Myocyte (in vitro differentiated cells): ENCODE measurements at regions not wholly inside any gene's neighbourhood (a gene's known extent, or its start where the extent isn't known, plus 50 kb on each side); places are given as distances from the start of the nearest gene placed in this dataset.
A peak's percentile ranks its signal among the peaks of the same experiment; 100 is the strongest.
"Not testable (repeated sequence)": the region's sequence is repeated elsewhere in the genome, so short reads cannot be mapped to it uniquely, and the experiment has no call there.

Source experiments
- DNase-seq: peaks from one replicate; pipeline ENCODE4 v3.0.0-alpha.2; 2012; ENCODE audit warnings: low read depth

DNA sequence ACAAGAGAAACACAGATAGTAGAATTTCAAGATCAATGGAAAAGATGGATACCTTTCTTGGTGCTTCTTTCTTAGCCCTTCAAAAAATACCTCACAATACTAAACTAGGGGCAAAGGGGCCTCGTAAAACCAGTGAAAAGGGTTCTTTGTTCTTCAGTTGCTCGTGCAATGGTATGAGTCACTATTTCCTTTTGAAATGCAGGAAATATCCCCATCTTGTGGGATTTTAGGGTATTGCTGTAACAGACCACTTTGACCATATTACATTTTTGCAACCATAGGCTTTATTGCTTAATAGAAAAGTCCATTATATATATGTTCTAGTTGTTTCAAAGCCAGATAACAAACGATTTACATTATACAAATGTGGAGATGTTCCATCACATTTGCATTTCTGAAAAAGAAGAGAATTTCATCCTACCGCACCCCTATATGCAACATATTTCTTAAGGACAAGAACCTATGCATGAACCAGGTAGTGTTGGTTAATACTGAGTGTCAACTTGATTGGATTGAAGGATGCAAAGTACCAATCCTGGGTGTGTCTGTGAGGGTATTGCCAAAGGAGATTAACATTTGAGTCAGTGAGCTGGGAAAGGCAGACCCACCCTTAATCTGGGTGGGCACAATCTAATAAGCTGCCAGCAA is 88.6 kb upstream of the PKN2 start:
- no peak for DNase-seq

DNA sequence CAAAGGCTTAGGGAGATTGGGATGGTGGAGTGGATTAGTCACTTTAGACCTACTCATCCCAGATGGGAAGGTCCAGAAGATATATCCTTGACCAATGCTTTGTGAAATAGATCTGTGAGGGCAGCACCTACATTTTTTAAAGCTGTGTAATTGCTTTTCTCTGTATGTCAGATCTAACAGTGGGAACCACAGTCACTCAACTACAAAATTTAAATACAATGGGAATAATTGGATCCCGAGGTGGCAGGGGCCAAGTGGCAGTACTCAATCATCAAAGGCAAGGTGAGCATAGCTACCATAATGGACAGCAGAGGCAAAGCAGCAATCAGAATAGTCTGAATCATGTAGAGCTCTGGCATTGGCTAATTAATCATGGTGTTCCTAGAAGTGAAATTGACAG is 86.1 kb upstream of the PKN2 start:
- DNase-seq: not testable (repeated sequence)

- peak; percentile 25 for DNase-seq
Measured at GRCh38 chr1:88608139-88608943, 75.7 kb upstream of the PKN2 start.

DNA sequence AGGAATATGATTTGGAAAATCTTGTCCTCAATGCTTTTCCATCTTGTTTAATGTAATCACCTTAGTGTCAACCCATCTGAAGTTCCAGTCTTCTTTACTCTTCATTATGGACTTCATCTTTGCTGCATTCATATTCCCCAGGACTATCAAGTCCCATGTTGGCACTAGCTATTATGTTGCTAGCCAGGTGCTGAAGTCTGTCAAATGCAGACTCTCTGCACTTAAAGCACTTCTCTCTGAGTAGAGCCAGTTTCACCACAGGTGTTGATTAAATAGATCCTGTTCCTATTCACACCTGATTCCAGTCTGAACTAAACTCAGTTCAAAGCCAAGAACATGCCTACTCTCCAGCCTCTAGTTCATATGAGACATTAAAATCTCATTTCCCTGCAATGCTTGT is 75.0 kb upstream of the PKN2 start:
- DNase-seq: peak; percentile 13

DNA sequence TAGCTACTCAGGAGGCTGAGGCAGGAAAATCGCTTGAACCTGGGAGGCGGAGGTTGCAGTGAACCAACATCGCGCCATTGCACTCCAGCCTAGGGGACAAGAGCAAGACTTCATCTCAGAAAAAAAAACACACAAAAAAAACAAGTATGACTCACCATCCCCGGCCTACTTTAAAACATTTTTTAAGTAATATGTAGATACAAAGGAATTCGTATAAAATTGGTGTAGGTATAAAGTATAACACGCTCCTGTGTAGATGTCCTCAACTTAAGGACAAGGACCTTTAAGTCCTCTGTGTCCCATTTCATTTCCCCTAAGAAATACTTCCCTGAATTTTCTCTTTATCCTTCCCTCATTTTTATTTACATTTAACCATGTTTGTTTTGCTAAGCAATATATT is 73.4 kb upstream of the PKN2 start:
- DNase-seq: no peak

DNA sequence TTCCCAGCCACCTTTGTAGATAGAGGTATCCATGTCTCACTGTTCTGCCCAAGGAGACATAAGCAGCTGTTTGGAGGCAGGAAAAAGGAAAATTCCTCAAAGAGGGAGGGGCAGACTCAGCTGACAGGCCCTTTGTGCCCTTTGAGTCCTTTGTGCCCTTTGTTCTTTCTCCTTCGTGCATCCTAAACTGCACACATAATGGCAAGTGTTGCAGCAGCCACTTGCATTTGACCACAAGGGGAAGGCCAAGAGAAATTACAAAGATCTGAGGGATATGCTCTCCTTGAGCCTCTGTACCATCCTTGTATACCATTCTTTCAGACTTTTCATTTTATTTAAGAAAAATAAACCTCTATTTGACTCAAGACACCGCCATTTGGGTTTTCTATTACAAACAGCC is 71.8 kb upstream of the PKN2 start:
- no peak for DNase-seq

DNA sequence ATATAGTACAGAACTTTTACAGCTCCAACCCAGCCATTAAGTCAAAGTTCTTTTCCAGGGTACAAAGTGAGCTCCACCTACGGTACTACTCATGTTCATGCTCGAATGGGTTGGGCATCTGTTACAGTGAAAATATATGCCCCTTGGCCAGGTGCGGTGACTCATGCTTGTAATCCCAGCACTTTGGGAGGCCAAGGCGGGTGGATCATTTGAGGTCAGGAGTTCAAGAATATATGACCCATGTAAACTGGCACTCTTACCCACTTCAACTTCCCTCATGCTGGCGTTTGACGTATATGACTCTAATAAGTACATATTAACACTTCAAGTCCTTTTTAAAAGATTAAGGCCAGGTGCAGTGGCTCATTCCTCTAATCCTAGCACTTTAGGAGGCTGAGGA is 71.3 kb upstream of the PKN2 start:
- DNase-seq: no peak

DNA sequence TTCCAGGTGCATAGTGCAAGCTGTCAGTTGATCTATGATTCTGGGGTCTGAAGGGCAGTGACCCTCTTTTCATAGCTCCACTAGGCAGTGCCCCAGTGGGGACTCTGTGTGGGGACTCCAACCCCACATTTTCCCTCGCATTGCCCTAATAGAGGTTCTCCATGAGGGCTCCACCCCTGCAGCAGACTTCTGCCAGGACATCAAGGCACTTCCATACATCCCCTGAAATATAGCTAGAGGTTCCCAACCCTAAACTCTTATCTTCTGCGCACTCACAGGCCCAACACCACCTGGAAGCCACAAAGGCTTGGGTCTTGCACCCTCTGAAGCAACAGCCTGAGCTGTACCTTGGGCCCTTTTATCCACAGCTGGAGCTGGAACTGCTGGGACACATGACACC is 65.7 kb upstream of the PKN2 start:
- DNase-seq: no peak

- not testable (repeated sequence) for DNase-seq
Measured at GRCh38 chr1:88623101-88623500, 61.0 kb upstream of the PKN2 start.
